ENCODE measurements at regions not wholly inside any gene's neighbourhood (a gene's known extent, or its start where the extent isn't known, plus 50 kb on each side); places are given as distances from the start of the nearest gene placed in this dataset.

- ATAC-seq, result no peak
Measured at GRCh38 chr5:62084391-62084790, 221.6 kb upstream of the KIF2A start.

GRCh38 chr5:62090953-62091352, 215.1 kb upstream of the KIF2A start:
- ATAC-seq, result no peak
- TF ChIP-seq CSRNP3 (CRISPR knock-in tag; IDR thresholded peaks at IDR 0.05) (no peak), ZFP3 (CRISPR knock-in tag; IDR thresholded peaks at IDR 0.05) (no peak), OSR1 (CRISPR knock-in tag; IDR thresholded peaks at IDR 0.05) (no peak), ZC3H10 (CRISPR knock-in tag; IDR thresholded peaks at IDR 0.05) (no peak), RARB (CRISPR knock-in tag; IDR thresholded peaks at IDR 0.05) (no peak), TSHZ2 (CRISPR knock-in tag; IDR thresholded peaks at IDR 0.05) (no peak), SNAI2 (CRISPR knock-in tag; IDR thresholded peaks at IDR 0.05) (no peak), BACH2 (CRISPR knock-in tag; IDR thresholded peaks at IDR 0.05; ENCODE audit: borderline replicate concordance) (no peak), PATZ1 (CRISPR knock-in tag; IDR thresholded peaks at IDR 0.05; ENCODE audit: borderline replicate concordance) (no peak), ARNTL (CRISPR knock-in tag; IDR thresholded peaks at IDR 0.05; ENCODE audit: borderline replicate concordance, low read depth) (no peak), ZNF565 (CRISPR knock-in tag; conservative IDR thresholded peaks at IDR 0.05; ENCODE audit: low read depth) (no peak)

More at GRCh38 chr5:62084391-62084790, 221.6 kb upstream of the KIF2A start:
- TF ChIP-seq SNAI2 (CRISPR knock-in tag; IDR thresholded peaks at IDR 0.05) (no peak), BACH2 (CRISPR knock-in tag; IDR thresholded peaks at IDR 0.05; ENCODE audit: borderline replicate concordance) (no peak), ZNF8 (CRISPR knock-in tag; IDR thresholded peaks at IDR 0.05) (no peak), ZFP3 (CRISPR knock-in tag; IDR thresholded peaks at IDR 0.05) (no peak), ZNF70 (CRISPR knock-in tag; IDR thresholded peaks at IDR 0.05) (no peak)

GRCh38 chr5:62093411-62093810, 212.6 kb upstream of the KIF2A start:
- ATAC-seq, result no peak
- TF ChIP-seq CSRNP3 (CRISPR knock-in tag; IDR thresholded peaks at IDR 0.05) (no peak), ISL1 (CRISPR knock-in tag; IDR thresholded peaks at IDR 0.05) (no peak), ARNTL (CRISPR knock-in tag; IDR thresholded peaks at IDR 0.05; ENCODE audit: borderline replicate concordance, low read depth) (no peak), OSR1 (CRISPR knock-in tag; IDR thresholded peaks at IDR 0.05) (no peak), ESRRG (CRISPR knock-in tag; IDR thresholded peaks at IDR 0.05) (no peak), TCF4 (CRISPR knock-in tag; IDR thresholded peaks at IDR 0.05; ENCODE audit: borderline replicate concordance) (no peak), CSDC2 (CRISPR knock-in tag; IDR thresholded peaks at IDR 0.05) (no peak), ZNF565 (CRISPR knock-in tag; conservative IDR thresholded peaks at IDR 0.05; ENCODE audit: low read depth) (no peak), PPARA (CRISPR knock-in tag; IDR thresholded peaks at IDR 0.05; ENCODE audit: borderline replicate concordance) (no peak), CREB5 (CRISPR knock-in tag; IDR thresholded peaks at IDR 0.05; ENCODE audit: low read depth) (no peak), PATZ1 (CRISPR knock-in tag; IDR thresholded peaks at IDR 0.05; ENCODE audit: borderline replicate concordance) (no peak), POU6F1 (CRISPR knock-in tag; IDR thresholded peaks at IDR 0.05; ENCODE audit: borderline replicate concordance, low read depth) (no peak), ZNF70 (CRISPR knock-in tag; IDR thresholded peaks at IDR 0.05) (no peak), RARB (CRISPR knock-in tag; IDR thresholded peaks at IDR 0.05) (no peak), ZNF8 (CRISPR knock-in tag; IDR thresholded peaks at IDR 0.05) (no peak), GLIS3 (CRISPR knock-in tag; IDR thresholded peaks at IDR 0.05) (no peak), ZFP3 (CRISPR knock-in tag; IDR thresholded peaks at IDR 0.05) (no peak), TSHZ2 (CRISPR knock-in tag; IDR thresholded peaks at IDR 0.05) (no peak)
